ENCODE measurements at regions not wholly inside any gene's neighbourhood (a gene's known extent, or its start where the extent isn't known, plus 50 kb on each side); places are given as distances from the start of the nearest gene placed in this dataset.

GRCh38 chr13:40095695-40096356 is 440.4 kb downstream of the COG6 start:
- peaks cover 5% of the 10 kb centered on the region for H3K27me3 Mint-ChIP-seq (ENCODE audit: insufficient read depth, low read depth)
- H3K4me3 ChIP-seq = no peak overlapping the region
- no peaks in the 10 kb centered on the region for H4K20me1 ChIP-seq (ENCODE audit: low read depth)
- no peak overlapping the region for H3K27ac ChIP-seq
- no peaks in the 10 kb centered on the region for H3K27me3 ChIP-seq
- no peak overlapping the region for H3K9ac ChIP-seq
- no peaks in the 10 kb centered on the region for H3F3A ChIP-seq (ENCODE audit: low read depth)
- H3K36me3 ChIP-seq = no peaks in the 10 kb centered on the region
- H3K4me2 ChIP-seq = peak overlapping the region; percentile 13
- peaks cover 9% of the 10 kb centered on the region for H3K9me3 Mint-ChIP-seq
- peak; percentile 52 for DNase-seq (ENCODE audit: low spot score)
- peaks cover 16% of the 10 kb centered on the region for H3K4me1 ChIP-seq
- peaks cover 6% of the 10 kb centered on the region for H3K9me3 ChIP-seq (ENCODE audit: low read depth)
- H3K79me2 ChIP-seq (ENCODE audit: low read depth) = no peaks in the 10 kb centered on the region
- H3K27ac Mint-ChIP-seq = no peak overlapping the region
- TF ChIP-seq CTCF (IDR thresholded peaks at IDR 0.05) (no peak), EZH2phosphoT487 (IDR thresholded peaks at IDR 0.05) (no peak), EZH2 (IDR thresholded peaks at IDR 0.05) (no peak)
- H3K4me1 Mint-ChIP-seq = peaks cover 18% of the 10 kb centered on the region
- no peaks in the 10 kb centered on the region for H3K36me3 Mint-ChIP-seq
- no peak overlapping the region for H2AFZ ChIP-seq (replicated peaks)
- H3K4me3 Mint-ChIP-seq = no peak overlapping the region

GRCh38 chr13:40096357-40096901 is 441.0 kb downstream of the COG6 start:
- Mint-ChIP-seq H3K27ac (no peak overlapping the region), H3K4me1 (peaks cover 18% of the 10 kb centered on the region), H3K27me3 (ENCODE audit: insufficient read depth, low read depth) (peaks cover 5% of the 10 kb centered on the region), H3K36me3 (no peaks in the 10 kb centered on the region), H3K9me3 (peaks cover 12% of the 10 kb centered on the region), H3K4me3 (no peak overlapping the region)
- Histone ChIP-seq H3K36me3 (no peaks in the 10 kb centered on the region), H3K4me3 (no peak overlapping the region), H3K9ac (no peak overlapping the region), H3K4me1 (peaks cover 16% of the 10 kb centered on the region), H2AFZ (replicated peaks) (no peak overlapping the region), H3K79me2 (ENCODE audit: low read depth) (no peaks in the 10 kb centered on the region), H4K20me1 (ENCODE audit: low read depth) (no peaks in the 10 kb centered on the region), H3K4me2 (peak overlapping the region; percentile 13), H3K27ac (no peak overlapping the region), H3K27me3 (no peaks in the 10 kb centered on the region), H3F3A (ENCODE audit: low read depth) (no peaks in the 10 kb centered on the region), H3K9me3 (ENCODE audit: low read depth) (peaks cover 6% of the 10 kb centered on the region)
- TF ChIP-seq EZH2phosphoT487 (IDR thresholded peaks at IDR 0.05) (no peak), CTCF (IDR thresholded peaks at IDR 0.05) (no peak), EZH2 (IDR thresholded peaks at IDR 0.05) (no peak)
- peak; percentile 26 for DNase-seq (ENCODE audit: low spot score)

GRCh38 chr13:40098246-40098645 is 442.8 kb downstream of the COG6 start:
- no peak overlapping the region for H3K4me3 ChIP-seq
- no peaks in the 10 kb centered on the region for H4K20me1 ChIP-seq (ENCODE audit: low read depth)
- H3K9me3 Mint-ChIP-seq = peaks cover 12% of the 10 kb centered on the region
- peaks cover 5% of the 10 kb centered on the region for H3K27me3 Mint-ChIP-seq (ENCODE audit: insufficient read depth, low read depth)
- H3K9me3 ChIP-seq (ENCODE audit: low read depth) = peaks cover 6% of the 10 kb centered on the region
- DNase-seq (ENCODE audit: low spot score) = no peak
- H3K36me3 Mint-ChIP-seq = no peaks in the 10 kb centered on the region
- H3K4me1 ChIP-seq = peaks cover 16% of the 10 kb centered on the region
- no peak overlapping the region for H2AFZ ChIP-seq (replicated peaks)
- no peak overlapping the region for H3K27ac Mint-ChIP-seq
- no peaks in the 10 kb centered on the region for H3K79me2 ChIP-seq (ENCODE audit: low read depth)
- no peak for TF ChIP-seq EZH2phosphoT487 (IDR thresholded peaks at IDR 0.05)
- TF ChIP-seq CTCF (IDR thresholded peaks at IDR 0.05) = no peak
- TF ChIP-seq EZH2 (IDR thresholded peaks at IDR 0.05) = no peak
- peaks cover 22% of the 10 kb centered on the region for H3K4me1 Mint-ChIP-seq
- H3K36me3 ChIP-seq = no peaks in the 10 kb centered on the region
- no peak overlapping the region for H3K27ac ChIP-seq
- no peak overlapping the region for H3K4me2 ChIP-seq
- no peaks in the 10 kb centered on the region for H3K27me3 ChIP-seq
- no peak overlapping the region for H3K9ac ChIP-seq
- no peaks in the 10 kb centered on the region for H3F3A ChIP-seq (ENCODE audit: low read depth)
- H3K4me3 Mint-ChIP-seq = no peak overlapping the region
